ENCODE measurements at regions not wholly inside any gene's neighbourhood (a gene's known extent, or its start where the extent isn't known, plus 50 kb on each side); places are given as distances from the start of the nearest gene placed in this dataset.

DNA sequence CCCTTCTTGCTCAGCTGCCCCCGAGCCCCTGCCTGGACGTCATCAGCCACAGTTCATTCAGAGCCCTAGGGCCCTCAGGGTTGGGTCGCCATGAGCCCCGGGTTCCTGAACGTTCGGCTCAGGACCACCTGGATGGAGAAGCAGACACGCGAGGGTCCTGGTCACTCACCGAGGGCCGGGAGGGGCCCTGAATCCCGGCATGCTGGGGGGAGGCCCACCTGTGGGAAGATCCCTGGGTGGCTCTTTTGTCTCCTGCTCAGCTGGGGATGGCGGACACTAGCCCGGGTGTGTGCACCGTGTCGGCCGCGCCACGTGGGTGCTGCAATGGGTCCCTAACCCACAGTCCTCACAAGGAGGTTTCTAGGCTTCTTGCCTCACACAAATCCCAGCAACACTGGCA is 78.1 kb upstream of the TTC34 start:
- Histone ChIP-seq H3K36me3 (no peaks in the 10 kb centered on the region), H3K4me3 (no peak overlapping the region), H3K27me3 (peaks cover 0 to 7% of the 10 kb centered on the region in 2 donors), H3K27ac (no peak overlapping the region), H3K4me1 (peaks cover 0 to 16% (median 10%) of the 10 kb centered on the region in 4 donors), H3K9me3 (no peaks in the 10 kb centered on the region)
- TF ChIP-seq, protein P1, sequence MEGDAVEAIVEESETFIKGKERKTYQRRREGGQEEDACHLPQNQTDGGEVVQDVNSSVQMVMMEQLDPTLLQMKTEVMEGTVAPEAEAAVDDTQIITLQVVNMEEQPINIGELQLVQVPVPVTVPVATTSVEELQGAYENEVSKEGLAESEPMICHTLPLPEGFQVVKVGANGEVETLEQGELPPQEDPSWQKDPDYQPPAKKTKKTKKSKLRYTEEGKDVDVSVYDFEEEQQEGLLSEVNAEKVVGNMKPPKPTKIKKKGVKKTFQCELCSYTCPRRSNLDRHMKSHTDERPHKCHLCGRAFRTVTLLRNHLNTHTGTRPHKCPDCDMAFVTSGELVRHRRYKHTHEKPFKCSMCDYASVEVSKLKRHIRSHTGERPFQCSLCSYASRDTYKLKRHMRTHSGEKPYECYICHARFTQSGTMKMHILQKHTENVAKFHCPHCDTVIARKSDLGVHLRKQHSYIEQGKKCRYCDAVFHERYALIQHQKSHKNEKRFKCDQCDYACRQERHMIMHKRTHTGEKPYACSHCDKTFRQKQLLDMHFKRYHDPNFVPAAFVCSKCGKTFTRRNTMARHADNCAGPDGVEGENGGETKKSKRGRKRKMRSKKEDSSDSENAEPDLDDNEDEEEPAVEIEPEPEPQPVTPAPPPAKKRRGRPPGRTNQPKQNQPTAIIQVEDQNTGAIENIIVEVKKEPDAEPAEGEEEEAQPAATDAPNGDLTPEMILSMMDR (IDR thresholded peaks at IDR 0.05): no peak
- intact Hi-C loops (cut with DNase I; ENCODE audit: low total_unique reads): no loop called here
- DNase-seq: no peak

DNA sequence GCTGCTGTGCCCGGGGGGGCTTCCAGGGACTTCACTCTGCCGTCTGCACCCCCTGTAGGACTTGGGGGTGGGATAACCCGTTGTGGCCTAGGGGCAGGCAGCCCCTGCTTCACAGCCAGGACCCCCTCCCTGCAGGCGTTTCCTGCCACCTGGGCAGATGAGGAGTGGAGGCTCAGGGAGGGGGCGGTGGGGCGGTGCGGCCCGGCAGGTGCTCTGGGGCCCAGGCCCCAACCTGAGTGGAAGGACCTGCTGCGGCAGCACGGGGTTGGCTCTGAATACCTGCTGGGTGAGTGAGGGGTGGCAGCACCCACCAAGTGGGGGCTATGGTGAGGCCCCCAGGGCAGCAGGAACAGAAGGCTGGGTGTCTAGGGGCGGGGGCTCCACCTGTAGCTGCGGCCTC is 78.6 kb upstream of the TTC34 start:
- Histone ChIP-seq H3K27me3 (peaks cover 0 to 7% of the 10 kb centered on the region in 2 donors), H3K4me3 (no peak overlapping the region), H3K9me3 (no peaks in the 10 kb centered on the region), H3K4me1 (peaks cover 0 to 11% (median 6%) of the 10 kb centered on the region in 4 donors), H3K36me3 (no peaks in the 10 kb centered on the region), H3K27ac (no peak overlapping the region)
- DNase-seq: no peak
- TF ChIP-seq, protein P1 (IDR thresholded peaks at IDR 0.05): no peak
- intact Hi-C loops (cut with DNase I; ENCODE audit: low total_unique reads): no loop called here

DNA sequence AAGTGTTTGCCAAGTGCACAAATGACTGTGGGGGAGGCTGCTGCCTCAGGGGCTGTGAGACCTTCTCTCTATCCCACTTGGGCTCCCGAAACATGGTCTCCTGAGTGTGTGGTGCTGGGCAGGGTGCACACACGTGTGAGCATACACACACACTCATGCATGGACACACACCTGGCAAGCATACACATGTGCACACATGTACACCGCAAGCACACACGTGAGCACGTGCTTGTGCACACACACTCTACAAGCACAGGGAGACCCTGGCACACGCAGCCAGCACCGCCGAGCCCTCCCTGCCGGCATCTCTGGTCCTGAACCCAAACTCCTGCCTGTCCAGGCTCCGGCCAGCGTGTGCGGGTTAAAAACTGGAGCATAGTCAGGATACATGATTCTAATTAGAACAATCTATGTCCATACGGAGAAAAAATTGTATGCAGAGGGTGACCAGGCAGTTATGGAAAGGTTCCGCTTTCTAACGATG is 79.4 kb upstream of the TTC34 start:
- DNase-seq: no peak
- Histone ChIP-seq H3K9me3 (no peaks in the 10 kb centered on the region), H3K36me3 (no peaks in the 10 kb centered on the region), H3K4me1 (peaks cover 0 to 3% (median under 1%) of the 10 kb centered on the region in 4 donors), H3K4me3 (no peak overlapping the region), H3K27ac (no peak overlapping the region), H3K27me3 (peaks cover 0 to 7% of the 10 kb centered on the region in 2 donors)
- intact Hi-C loops (cut with DNase I; ENCODE audit: low total_unique reads): no loop called here
- TF ChIP-seq, protein P1 (IDR thresholded peaks at IDR 0.05): no peak

DNA sequence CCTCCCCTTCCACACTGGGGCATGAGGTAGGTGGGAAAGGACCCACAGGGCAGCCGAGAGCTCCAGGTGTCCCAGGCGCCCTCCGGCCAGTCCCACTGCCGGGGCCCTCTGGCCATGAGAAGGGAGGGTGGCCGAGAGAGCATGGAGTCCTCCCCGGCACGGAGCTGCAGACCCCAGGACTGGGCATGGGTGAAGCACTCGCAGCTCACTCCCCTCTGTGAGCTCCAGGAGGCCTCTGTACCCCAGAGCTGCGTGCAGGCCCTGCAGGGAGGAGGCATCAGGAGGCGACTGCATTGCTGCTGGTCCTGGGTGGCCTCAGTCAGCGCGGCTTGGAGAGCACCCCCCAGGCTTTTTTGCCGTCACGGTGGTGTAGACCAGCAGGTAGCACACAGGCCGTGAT is 80.1 kb upstream of the TTC34 start:
- no peak for DNase-seq
- peaks cover 0 to 7% of the 10 kb centered on the region in 2 donors for H3K27me3 ChIP-seq
- H3K9me3 ChIP-seq: no peaks in the 10 kb centered on the region

DNA sequence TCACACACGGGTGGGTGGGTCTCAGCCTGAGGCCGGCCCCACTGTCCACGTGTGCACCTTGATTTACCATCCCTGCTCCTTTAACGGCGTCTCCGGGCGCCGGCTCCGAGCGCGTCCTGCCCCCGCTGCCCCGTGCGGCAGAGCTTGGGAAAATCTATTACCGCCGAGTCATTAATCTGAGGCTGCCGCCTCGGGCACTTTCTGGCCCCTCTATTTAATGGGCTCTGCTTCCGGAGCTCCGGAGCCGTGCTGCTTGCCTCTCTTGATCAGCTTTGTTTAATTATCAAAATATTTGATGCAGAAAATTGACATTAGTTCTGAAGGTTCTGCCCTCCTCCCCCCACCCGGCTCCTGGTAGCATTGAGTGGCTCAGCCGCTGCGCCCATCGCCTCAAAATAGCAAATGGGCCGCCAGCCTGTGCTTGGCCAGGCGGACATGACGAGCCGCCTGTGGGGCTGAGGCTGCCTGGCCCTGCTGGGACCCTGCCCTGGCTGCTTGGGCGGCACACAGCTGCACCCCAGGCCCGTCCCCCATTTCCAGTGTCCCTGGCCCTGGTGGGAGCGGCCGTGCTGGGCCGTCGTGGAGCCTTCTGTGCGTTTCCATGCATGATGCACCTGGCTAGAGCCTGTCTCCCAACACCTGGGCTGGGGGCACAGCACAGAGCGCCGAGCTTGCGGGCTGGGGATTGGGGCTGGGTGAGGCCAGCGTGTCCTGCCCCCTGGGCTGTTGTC is 81.6 kb upstream of the TTC34 start:
- Histone ChIP-seq H3K36me3 (no peaks in the 10 kb centered on the region), H3K4me3 (no peak overlapping the region), H3K27ac (no peak overlapping the region), H3K9me3 (no peaks in the 10 kb centered on the region), H3K27me3 (peaks cover 0 to 17% of the 10 kb centered on the region in 2 donors), H3K4me1 (no peaks in the 10 kb centered on the region)
- TF ChIP-seq, protein P1 (IDR thresholded peaks at IDR 0.05): no peak
- no peak for DNase-seq
- intact Hi-C loops (cut with DNase I; ENCODE audit: low total_unique reads): no loop called here

More for the DNA sequence above, 80.1 kb upstream of the TTC34 start:
- Histone ChIP-seq H3K4me3 (no peak overlapping the region), H3K4me1 (no peaks in the 10 kb centered on the region), H3K27ac (no peak overlapping the region), H3K36me3 (no peaks in the 10 kb centered on the region)
- intact Hi-C loops (cut with DNase I; ENCODE audit: low total_unique reads): no loop called here
- TF ChIP-seq, protein P1 (IDR thresholded peaks at IDR 0.05): no peak
